GM18861 (cell line): ENCODE measurements at regions not wholly inside any gene's neighbourhood (a gene's known extent, or its start where the extent isn't known, plus 50 kb on each side); places are given as distances from the start of the nearest gene placed in this dataset.

ENCODE experiments used
- ATAC-seq: cut with Tn5 transposase; IDR thresholded peaks from one replicate; pipeline ENCODE4 v1.9.1; 2021; ENCODE audit not compliant: unreplicated experiment

- no peak for ATAC-seq
These were observed 107.5 kb downstream of the CYSLTR2 start for GRCh38 chr13:48761256-48761655.

GRCh38 chr13:48769107-48769704, 115.5 kb downstream of the CYSLTR2 start:
- peak; percentile 89 for ATAC-seq

GRCh38 chr13:48770372-48770771, 116.6 kb downstream of the CYSLTR2 start:
- ATAC-seq = no peak

- ATAC-seq = no peak
These were observed 119.2 kb downstream of the CYSLTR2 start for GRCh38 chr13:48772908-48773307.

- ATAC-seq = no peak
These were observed 120.0 kb downstream of the CYSLTR2 start for GRCh38 chr13:48773531-48774275.

GRCh38 chr13:48775285-48775684, 121.6 kb downstream of the CYSLTR2 start:
- ATAC-seq = no peak

- no peak for ATAC-seq
These were observed 122.1 kb downstream of the CYSLTR2 start for GRCh38 chr13:48775804-48776203.

GRCh38 chr13:48776401-48776800, 122.7 kb downstream of the CYSLTR2 start:
- no peak for ATAC-seq

- ATAC-seq = no peak
These were observed 124.9 kb downstream of the CYSLTR2 start for GRCh38 chr13:48778610-48779009.

GRCh38 chr13:48780713-48781341, 127.1 kb downstream of the CYSLTR2 start:
- ATAC-seq = no peak

GRCh38 chr13:48782429-48782840, 128.7 kb downstream of the CYSLTR2 start:
- no peak for ATAC-seq

- ATAC-seq = no peak
These were observed 129.5 kb downstream of the CYSLTR2 start for GRCh38 chr13:48783181-48783630.

- no peak for ATAC-seq
These were observed 130.0 kb downstream of the CYSLTR2 start for GRCh38 chr13:48783695-48784230.

GRCh38 chr13:48784916-48785548, 131.3 kb downstream of the CYSLTR2 start:
- no peak for ATAC-seq

- ATAC-seq = no peak
These were observed 136.5 kb downstream of the CYSLTR2 start for GRCh38 chr13:48790199-48790598.

GRCh38 chr13:48790966-48791365, 137.2 kb downstream of the CYSLTR2 start:
- ATAC-seq = no peak

GRCh38 chr13:48797127-48797526, 143.4 kb downstream of the CYSLTR2 start:
- ATAC-seq = no peak

GRCh38 chr13:48797761-48798160, 144.0 kb downstream of the CYSLTR2 start:
- ATAC-seq = no peak

GRCh38 chr13:48798180-48798579, 144.5 kb downstream of the CYSLTR2 start:
- no peak for ATAC-seq

- ATAC-seq = no peak
These were observed 147.5 kb downstream of the CYSLTR2 start for GRCh38 chr13:48801255-48801654.

GRCh38 chr13:48804821-48805601, 151.3 kb downstream of the CYSLTR2 start:
- ATAC-seq = no peak
